Loucy (cell line): ENCODE measurements at regions not wholly inside any gene's neighbourhood (a gene's known extent, or its start where the extent isn't known, plus 50 kb on each side); places are given as distances from the start of the nearest gene placed in this dataset.

Source experiments
- EZH2phosphoT487 ChIP-seq: fragments of 200-600 bp; IDR thresholded peaks from 2 replicates; pipeline ENCODE4 v1.6.1; 2018; ENCODE audit warnings: antibody characterized with exemption, mild to moderate bottlenecking, moderate library complexity, borderline replicate concordance
- TF ChIP-seq, protein P1 (sequence below): fragments of 200-600 bp; sonication (generic); conservative IDR thresholded peaks from 2 replicates; pipeline ENCODE4 v1.5.1; 2014; ENCODE audit warnings: mild to moderate bottlenecking, antibody characterized with exemption, low read length

DNA sequence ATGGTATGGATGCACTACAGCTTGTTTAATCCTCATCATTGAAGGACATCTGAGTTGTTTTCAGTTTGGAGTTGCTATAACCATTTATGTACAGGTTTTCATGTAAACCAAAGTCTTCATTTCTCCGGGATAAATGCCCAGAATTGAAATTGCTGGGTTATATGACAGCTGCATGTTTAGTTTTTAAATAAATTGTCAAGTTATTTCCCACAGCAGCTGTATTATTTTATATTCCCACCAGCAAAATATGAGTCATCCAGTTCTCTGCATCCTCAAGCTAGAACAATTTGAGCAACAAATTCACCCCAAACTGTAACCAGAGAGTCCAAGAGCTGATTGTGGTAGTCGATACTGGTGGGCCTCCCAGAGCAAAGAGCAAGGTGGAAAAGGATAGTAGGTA is 125.6 kb upstream of the PRNP start:
- TF ChIP-seq, protein P1, sequence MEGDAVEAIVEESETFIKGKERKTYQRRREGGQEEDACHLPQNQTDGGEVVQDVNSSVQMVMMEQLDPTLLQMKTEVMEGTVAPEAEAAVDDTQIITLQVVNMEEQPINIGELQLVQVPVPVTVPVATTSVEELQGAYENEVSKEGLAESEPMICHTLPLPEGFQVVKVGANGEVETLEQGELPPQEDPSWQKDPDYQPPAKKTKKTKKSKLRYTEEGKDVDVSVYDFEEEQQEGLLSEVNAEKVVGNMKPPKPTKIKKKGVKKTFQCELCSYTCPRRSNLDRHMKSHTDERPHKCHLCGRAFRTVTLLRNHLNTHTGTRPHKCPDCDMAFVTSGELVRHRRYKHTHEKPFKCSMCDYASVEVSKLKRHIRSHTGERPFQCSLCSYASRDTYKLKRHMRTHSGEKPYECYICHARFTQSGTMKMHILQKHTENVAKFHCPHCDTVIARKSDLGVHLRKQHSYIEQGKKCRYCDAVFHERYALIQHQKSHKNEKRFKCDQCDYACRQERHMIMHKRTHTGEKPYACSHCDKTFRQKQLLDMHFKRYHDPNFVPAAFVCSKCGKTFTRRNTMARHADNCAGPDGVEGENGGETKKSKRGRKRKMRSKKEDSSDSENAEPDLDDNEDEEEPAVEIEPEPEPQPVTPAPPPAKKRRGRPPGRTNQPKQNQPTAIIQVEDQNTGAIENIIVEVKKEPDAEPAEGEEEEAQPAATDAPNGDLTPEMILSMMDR: no peak
- TF ChIP-seq EZH2phosphoT487: no peak
